K562 (cell line): ENCODE measurements at regions not wholly inside any gene's neighbourhood (a gene's known extent, or its start where the extent isn't known, plus 50 kb on each side); places are given as distances from the start of the nearest gene placed in this dataset.

Source experiments
- DPF2 ChIP-seq: fragments of 450-650 bp; IDR thresholded peaks from 2 replicates; pipeline ENCODE4 v1.6.1; 2016
- FOXM1 ChIP-seq, 2 experiments: fragments of 450-650 bp in 1 of 2; sonication (generic) in 1 of 2; formaldehyde crosslinking in 1 of 2; IDR thresholded peaks; 2 replicates each; pipeline versions ENCODE4 v1.6.1 to v1.9.0; 2017 to 2022; ENCODE audit warnings: low read depth in 2 of 2, mild to moderate bottlenecking in 2 of 2, missing genetic modification reagents in 1 of 2, moderate library complexity in 1 of 2
- FOXP1 ChIP-seq: sonication (generic); formaldehyde crosslinking; IDR thresholded peaks from 2 replicates; pipeline ENCODE4 v1.8.0; 2022; ENCODE audit warnings: mild to moderate bottlenecking, missing genetic modification reagents
- MXI1 ChIP-seq: IDR thresholded peaks from 2 replicates; pipeline ENCODE4 v1.6.1; 2011; ENCODE audit warnings: low read depth, mild to moderate bottlenecking, improper control_type of control experiment, low read length
- POLR2AphosphoS5 ChIP-seq: IDR thresholded peaks from 2 replicates; pipeline ENCODE4 v1.6.1; 2011; ENCODE audit warnings: mild to moderate bottlenecking, low read depth, low read length, moderate library complexity; ENCODE audit not compliant: control insufficient read depth, insufficient read depth
- SREBF2 ChIP-seq: sonication (generic); formaldehyde crosslinking; IDR thresholded peaks from 2 replicates; pipeline ENCODE4 v1.4.0; 2020; ENCODE audit warnings: mild to moderate bottlenecking, missing genetic modification reagents
- TAF1 ChIP-seq: IDR thresholded peaks from 2 replicates; pipeline ENCODE4 v1.6.1; 2011; ENCODE audit warnings: mild to moderate bottlenecking, low read length, moderate library complexity; ENCODE audit not compliant: insufficient read depth, control insufficient read depth, severe bottlenecking; ENCODE audit errors: extremely low read depth
- TBP ChIP-seq: optimal IDR thresholded peaks from 2 replicates; pipeline ENCODE3; 2011; ENCODE audit warnings: low read depth, low read length, improper control_type of control experiment
- TF ChIP-seq, protein P1 (sequence below): sonication (generic); formaldehyde crosslinking; IDR thresholded peaks from 2 replicates; pipeline ENCODE4 v1.8.0; 2022; ENCODE audit warnings: mild to moderate bottlenecking, missing genetic modification reagents
- TF ChIP-seq, protein P2 (sequence below), 3 experiments: IDR thresholded peaks in 2 of 3; conservative IDR thresholded peaks in 1 of 3; 2 replicates each; pipeline ENCODE4 v1.5.1; 2011 to 2012; ENCODE audit warnings: low read length in 3 of 3, mild to moderate bottlenecking in 3 of 3, control low read depth in 2 of 3, improper control_type of control experiment in 1 of 3, inconsistent platforms in 1 of 3, low read depth in 1 of 3, mixed read lengths in 1 of 3, moderate library complexity in 1 of 3; ENCODE audit not compliant: insufficient read depth in 2 of 3
- TF ChIP-seq, protein P3 (sequence below): sonication (generic); formaldehyde crosslinking; IDR thresholded peaks from 2 replicates; pipeline ENCODE4 v1.4.0; 2020; ENCODE audit warnings: mild to moderate bottlenecking, missing genetic modification reagents
- TF ChIP-seq, protein P4 (sequence below): sonication (generic); formaldehyde crosslinking; IDR thresholded peaks from 2 replicates; pipeline ENCODE4 v1.9.0; 2022; ENCODE audit warnings: mild to moderate bottlenecking, missing genetic modification reagents
- TF ChIP-seq, protein P5 (sequence below): fragments of 450-650 bp; IDR thresholded peaks from 2 replicates; pipeline ENCODE4 v1.6.1; 2018; ENCODE audit not compliant: partially characterized antibody

DNA sequence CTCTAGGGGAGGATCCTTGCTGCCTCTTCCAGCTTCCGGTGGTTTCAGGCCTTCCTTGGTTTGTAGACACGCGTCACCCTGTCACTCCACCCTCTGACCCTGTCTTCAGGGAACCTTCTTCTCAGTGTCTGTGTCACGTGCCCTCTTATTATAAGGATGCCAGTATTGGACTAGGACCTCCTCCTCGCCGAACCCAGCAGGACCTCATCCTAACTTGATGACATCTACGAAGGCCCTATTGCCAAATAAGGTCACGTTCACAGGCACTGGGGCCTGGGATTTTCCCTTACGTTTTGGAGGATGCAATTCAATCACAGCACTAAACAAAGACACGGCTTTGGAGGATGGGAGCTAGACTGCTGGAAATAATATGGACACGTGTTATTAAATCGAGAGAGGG, 408.7 kb downstream of the BRD1 start:
- TF ChIP-seq TBP, result no peak
- no peak for TF ChIP-seq DPF2
- TF ChIP-seq TAF1, result no peak
- TF ChIP-seq FOXP1 (CRISPR knock-in tag), result no peak
- no peak for TF ChIP-seq MXI1
- TF ChIP-seq, protein P1, sequence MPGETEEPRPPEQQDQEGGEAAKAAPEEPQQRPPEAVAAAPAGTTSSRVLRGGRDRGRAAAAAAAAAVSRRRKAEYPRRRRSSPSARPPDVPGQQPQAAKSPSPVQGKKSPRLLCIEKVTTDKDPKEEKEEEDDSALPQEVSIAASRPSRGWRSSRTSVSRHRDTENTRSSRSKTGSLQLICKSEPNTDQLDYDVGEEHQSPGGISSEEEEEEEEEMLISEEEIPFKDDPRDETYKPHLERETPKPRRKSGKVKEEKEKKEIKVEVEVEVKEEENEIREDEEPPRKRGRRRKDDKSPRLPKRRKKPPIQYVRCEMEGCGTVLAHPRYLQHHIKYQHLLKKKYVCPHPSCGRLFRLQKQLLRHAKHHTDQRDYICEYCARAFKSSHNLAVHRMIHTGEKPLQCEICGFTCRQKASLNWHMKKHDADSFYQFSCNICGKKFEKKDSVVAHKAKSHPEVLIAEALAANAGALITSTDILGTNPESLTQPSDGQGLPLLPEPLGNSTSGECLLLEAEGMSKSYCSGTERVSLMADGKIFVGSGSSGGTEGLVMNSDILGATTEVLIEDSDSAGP (CRISPR knock-in tag), result no peak
- TF ChIP-seq, protein P2, sequence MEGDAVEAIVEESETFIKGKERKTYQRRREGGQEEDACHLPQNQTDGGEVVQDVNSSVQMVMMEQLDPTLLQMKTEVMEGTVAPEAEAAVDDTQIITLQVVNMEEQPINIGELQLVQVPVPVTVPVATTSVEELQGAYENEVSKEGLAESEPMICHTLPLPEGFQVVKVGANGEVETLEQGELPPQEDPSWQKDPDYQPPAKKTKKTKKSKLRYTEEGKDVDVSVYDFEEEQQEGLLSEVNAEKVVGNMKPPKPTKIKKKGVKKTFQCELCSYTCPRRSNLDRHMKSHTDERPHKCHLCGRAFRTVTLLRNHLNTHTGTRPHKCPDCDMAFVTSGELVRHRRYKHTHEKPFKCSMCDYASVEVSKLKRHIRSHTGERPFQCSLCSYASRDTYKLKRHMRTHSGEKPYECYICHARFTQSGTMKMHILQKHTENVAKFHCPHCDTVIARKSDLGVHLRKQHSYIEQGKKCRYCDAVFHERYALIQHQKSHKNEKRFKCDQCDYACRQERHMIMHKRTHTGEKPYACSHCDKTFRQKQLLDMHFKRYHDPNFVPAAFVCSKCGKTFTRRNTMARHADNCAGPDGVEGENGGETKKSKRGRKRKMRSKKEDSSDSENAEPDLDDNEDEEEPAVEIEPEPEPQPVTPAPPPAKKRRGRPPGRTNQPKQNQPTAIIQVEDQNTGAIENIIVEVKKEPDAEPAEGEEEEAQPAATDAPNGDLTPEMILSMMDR (IDR thresholded peaks at IDR 0.05 in 2 of 3, conservative IDR thresholded peaks at IDR 0.05 in 1 of 3; ENCODE audit: insufficient read depth in 2 of 3, low read depth in 1 of 3, low read length in 3 of 3), result no peak
- TF ChIP-seq, protein P3, sequence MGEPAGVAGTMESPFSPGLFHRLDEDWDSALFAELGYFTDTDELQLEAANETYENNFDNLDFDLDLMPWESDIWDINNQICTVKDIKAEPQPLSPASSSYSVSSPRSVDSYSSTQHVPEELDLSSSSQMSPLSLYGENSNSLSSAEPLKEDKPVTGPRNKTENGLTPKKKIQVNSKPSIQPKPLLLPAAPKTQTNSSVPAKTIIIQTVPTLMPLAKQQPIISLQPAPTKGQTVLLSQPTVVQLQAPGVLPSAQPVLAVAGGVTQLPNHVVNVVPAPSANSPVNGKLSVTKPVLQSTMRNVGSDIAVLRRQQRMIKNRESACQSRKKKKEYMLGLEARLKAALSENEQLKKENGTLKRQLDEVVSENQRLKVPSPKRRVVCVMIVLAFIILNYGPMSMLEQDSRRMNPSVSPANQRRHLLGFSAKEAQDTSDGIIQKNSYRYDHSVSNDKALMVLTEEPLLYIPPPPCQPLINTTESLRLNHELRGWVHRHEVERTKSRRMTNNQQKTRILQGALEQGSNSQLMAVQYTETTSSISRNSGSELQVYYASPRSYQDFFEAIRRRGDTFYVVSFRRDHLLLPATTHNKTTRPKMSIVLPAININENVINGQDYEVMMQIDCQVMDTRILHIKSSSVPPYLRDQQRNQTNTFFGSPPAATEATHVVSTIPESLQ, result no peak
- no peak for TF ChIP-seq FOXM1 (IDR thresholded peaks at IDR 0.05; ENCODE audit: low read depth)
- no peak for TF ChIP-seq FOXM1 (CRISPR knock-in tag; IDR thresholded peaks at IDR 0.05; ENCODE audit: low read depth)
- TF ChIP-seq POLR2AphosphoS5, result no peak
- TF ChIP-seq, protein P4, sequence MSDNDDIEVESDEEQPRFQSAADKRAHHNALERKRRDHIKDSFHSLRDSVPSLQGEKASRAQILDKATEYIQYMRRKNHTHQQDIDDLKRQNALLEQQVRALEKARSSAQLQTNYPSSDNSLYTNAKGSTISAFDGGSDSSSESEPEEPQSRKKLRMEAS (CRISPR knock-in tag), result no peak
- TF ChIP-seq, protein P5, sequence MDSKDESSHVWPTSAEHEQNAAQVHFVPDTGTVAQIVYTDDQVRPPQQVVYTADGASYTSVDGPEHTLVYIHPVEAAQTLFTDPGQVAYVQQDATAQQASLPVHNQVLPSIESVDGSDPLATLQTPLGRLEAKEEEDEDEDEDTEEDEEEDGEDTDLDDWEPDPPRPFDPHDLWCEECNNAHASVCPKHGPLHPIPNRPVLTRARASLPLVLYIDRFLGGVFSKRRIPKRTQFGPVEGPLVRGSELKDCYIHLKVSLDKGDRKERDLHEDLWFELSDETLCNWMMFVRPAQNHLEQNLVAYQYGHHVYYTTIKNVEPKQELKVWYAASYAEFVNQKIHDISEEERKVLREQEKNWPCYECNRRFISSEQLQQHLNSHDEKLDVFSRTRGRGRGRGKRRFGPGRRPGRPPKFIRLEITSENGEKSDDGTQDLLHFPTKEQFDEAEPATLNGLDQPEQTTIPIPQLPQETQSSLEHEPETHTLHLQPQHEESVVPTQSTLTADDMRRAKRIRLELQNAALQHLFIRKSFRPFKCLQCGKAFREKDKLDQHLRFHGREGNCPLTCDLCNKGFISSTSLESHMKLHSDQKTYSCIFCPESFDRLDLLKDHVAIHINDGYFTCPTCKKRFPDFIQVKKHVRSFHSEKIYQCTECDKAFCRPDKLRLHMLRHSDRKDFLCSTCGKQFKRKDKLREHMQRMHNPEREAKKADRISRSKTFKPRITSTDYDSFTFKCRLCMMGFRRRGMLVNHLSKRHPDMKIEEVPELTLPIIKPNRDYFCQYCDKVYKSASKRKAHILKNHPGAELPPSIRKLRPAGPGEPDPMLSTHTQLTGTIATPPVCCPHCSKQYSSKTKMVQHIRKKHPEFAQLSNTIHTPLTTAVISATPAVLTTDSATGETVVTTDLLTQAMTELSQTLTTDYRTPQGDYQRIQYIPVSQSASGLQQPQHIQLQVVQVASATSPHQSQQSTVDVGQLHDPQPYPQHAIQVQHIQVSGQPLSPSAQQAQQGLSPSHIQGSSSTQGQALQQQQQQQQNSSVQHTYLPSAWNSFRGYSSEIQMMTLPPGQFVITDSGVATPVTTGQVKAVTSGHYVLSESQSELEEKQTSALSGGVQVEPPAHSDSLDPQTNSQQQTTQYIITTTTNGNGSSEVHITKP, result no peak
- no peak for TF ChIP-seq SREBF2 (CRISPR knock-in tag)
